PC-9 (cell line): ENCODE measurements at regions not wholly inside any gene's neighbourhood (a gene's known extent, or its start where the extent isn't known, plus 50 kb on each side); places are given as distances from the start of the nearest gene placed in this dataset.

Experiments
- BruUV-seq: library from RNA; stranded (reverse); fragments of 400-500 nt; replicated peaks from 2 replicates; lab custom pipeline; 2021; lab: Mats Ljungman, UMichigan
- CTCF ChIA-PET: fragments of 300-600 bp; sonication (Branson Sonifier 250); formaldehyde crosslinking; loops from one replicate; lab custom pipeline; 2022; ENCODE audit warnings: antibody characterized with exemption; lab: Charles Lee
- POLR2A ChIA-PET: fragments of 300-600 bp; sonication (Branson Sonifier 250); formaldehyde crosslinking; loops from one replicate; lab custom pipeline; 2022; ENCODE audit warnings: antibody characterized with exemption; ENCODE audit not compliant: unreplicated experiment; lab: Charles Lee
- DNase-seq, 2 experiments: peaks; one replicate each; pipeline versions ENCODE4 v3.0.0 to v3.0.0-alpha.2; 2015 to 2022; ENCODE audit warnings: mixed read lengths in 1 of 2
- H2AFZ ChIP-seq: fragments of 200-600 bp; sonication (generic); 2 replicates; pipeline ENCODE4 v1.8.1; 2017; ENCODE audit warnings: antibody characterized with exemption
- H3F3A ChIP-seq: fragments of 200-600 bp; sonication (generic); 2 replicates; pipeline ENCODE4 v1.8.1; 2017; ENCODE audit warnings: antibody characterized with exemption, mild to moderate bottlenecking, low read depth; ENCODE audit not compliant: insufficient read depth
- H3K27ac ChIP-seq: fragments of 200-600 bp; sonication (generic); 2 replicates; pipeline ENCODE4 v1.6.1; 2016; ENCODE audit warnings: mixed run types
- H3K27me3 ChIP-seq: fragments of 200-600 bp; sonication (generic); 2 replicates; pipeline ENCODE4 v1.6.1; 2016; ENCODE audit warnings: low read depth, mixed run types; ENCODE audit not compliant: insufficient read depth
- H3K36me3 ChIP-seq: fragments of 200-600 bp; sonication (generic); 2 replicates; pipeline ENCODE4 v1.6.1; 2016; ENCODE audit warnings: low read depth, mixed run types
- H3K4me1 ChIP-seq: fragments of 200-600 bp; sonication (generic); replicated peaks from 2 replicates; pipeline ENCODE4 v1.6.1; 2016; ENCODE audit warnings: mixed run types; ENCODE audit not compliant: insufficient read depth
- H3K4me2 ChIP-seq: fragments of 200-600 bp; sonication (generic); 2 replicates; pipeline ENCODE4 v1.6.1; 2017; ENCODE audit warnings: mixed run types
- H3K4me3 ChIP-seq: fragments of 200-600 bp; sonication (generic); 2 replicates; pipeline ENCODE4 v1.6.1; 2016; ENCODE audit warnings: mixed run types
- H3K79me2 ChIP-seq: fragments of 200-600 bp; sonication (generic); 2 replicates; pipeline ENCODE4 v1.6.1; 2017; ENCODE audit warnings: low read depth, mixed run types
- H3K9me2 ChIP-seq: fragments of 200-600 bp; sonication (generic); 2 replicates; pipeline ENCODE4 v1.8.1; 2017; ENCODE audit warnings: mild to moderate bottlenecking; ENCODE audit not compliant: insufficient read depth
- H3K9me3 ChIP-seq: fragments of 200-600 bp; sonication (generic); 2 replicates; pipeline ENCODE4 v1.8.1; 2016; ENCODE audit warnings: low read depth; ENCODE audit not compliant: insufficient read depth
- H4K20me1 ChIP-seq: fragments of 200-600 bp; sonication (generic); 2 replicates; pipeline ENCODE4 v1.8.1; 2017; ENCODE audit not compliant: insufficient read depth
- CTCF ChIP-seq: fragments of 200-600 bp; sonication (generic); conservative IDR thresholded peaks from 2 replicates; pipeline ENCODE4 v1.6.1; 2017; ENCODE audit warnings: mixed run types, antibody characterized with exemption, mild to moderate bottlenecking, moderate library complexity
- EZH2 ChIP-seq: fragments of 200-600 bp; sonication (generic); IDR thresholded peaks from 2 replicates; pipeline ENCODE4 v1.8.0; 2017; ENCODE audit warnings: antibody characterized with exemption, low read depth
- intact Hi-C: fragments of 100-400 bp; cut with micrococcal nuclease; formaldehyde crosslinking; loops from one replicate; pipeline ENCODE4 v1.10.0; 2022; ENCODE audit not compliant: unreplicated experiment

- ChIA-PET CTCF (no interaction called here), POLR2A (interaction anchor here (0.7 kb wide), 1 partner anchor 600 kb away, joined by 4 read pairs; no protein-coding TSS in a partner anchor)
Measured at GRCh38 chr6:104421650-104422049, 438.1 kb downstream of the HACE1 start.

GRCh38 chr6:104418839-104419238 lies 440.9 kb downstream of the HACE1 start:
- no peak overlapping the region for H3K4me2 ChIP-seq
- TF ChIP-seq EZH2 (no peak), CTCF (no peak)
- H3K36me3 ChIP-seq = no peaks in the 10 kb centered on the region
- ChIA-PET POLR2A (no interaction called here), CTCF (no interaction called here)
- H3K4me3 ChIP-seq = no peak overlapping the region
- BruUV-seq = no TSS peak
- no peaks in the 10 kb centered on the region for H3K27me3 ChIP-seq
- H4K20me1 ChIP-seq = no peaks in the 10 kb centered on the region
- DNase-seq = no peak
- no peak overlapping the region for H3K27ac ChIP-seq
- intact Hi-C loops = no loop called here
- no peaks in the 10 kb centered on the region for H3K9me3 ChIP-seq
- no peaks in the 10 kb centered on the region for H3K4me1 ChIP-seq
- no peaks in the 10 kb centered on the region for H3K9me2 ChIP-seq
- no peak overlapping the region for H2AFZ ChIP-seq
- no peaks in the 10 kb centered on the region for H3F3A ChIP-seq
- no peaks in the 10 kb centered on the region for H3K79me2 ChIP-seq

More at GRCh38 chr6:104421650-104422049, 438.1 kb downstream of the HACE1 start:
- H3K4me1 ChIP-seq = no peaks in the 10 kb centered on the region
- no peaks in the 10 kb centered on the region for H3K27me3 ChIP-seq
- no peak overlapping the region for H3K27ac ChIP-seq
- no TSS peak for BruUV-seq
- DNase-seq = no peak
- no peaks in the 10 kb centered on the region for H3K79me2 ChIP-seq
- no peaks in the 10 kb centered on the region for H3K9me2 ChIP-seq
- TF ChIP-seq EZH2 = no peak
- no peak for TF ChIP-seq CTCF
- intact Hi-C loops = no loop called here
- no peak overlapping the region for H2AFZ ChIP-seq
- H3K9me3 ChIP-seq = no peaks in the 10 kb centered on the region
- no peaks in the 10 kb centered on the region for H4K20me1 ChIP-seq
- no peak overlapping the region for H3K4me3 ChIP-seq
- H3F3A ChIP-seq = no peaks in the 10 kb centered on the region
- no peak overlapping the region for H3K4me2 ChIP-seq
- no peaks in the 10 kb centered on the region for H3K36me3 ChIP-seq

- ChIA-PET CTCF (no interaction called here), POLR2A (no interaction called here)
- Histone ChIP-seq H4K20me1 (no peaks in the 10 kb centered on the region), H3K4me2 (no peak overlapping the region), H3K4me1 (no peaks in the 10 kb centered on the region), H3K9me2 (no peaks in the 10 kb centered on the region), H3K36me3 (no peaks in the 10 kb centered on the region), H3K27ac (no peak overlapping the region), H3K9me3 (no peaks in the 10 kb centered on the region), H2AFZ (no peak overlapping the region), H3K4me3 (no peak overlapping the region), H3K79me2 (no peaks in the 10 kb centered on the region), H3K27me3 (no peaks in the 10 kb centered on the region), H3F3A (no peaks in the 10 kb centered on the region)
- DNase-seq = no peak
- BruUV-seq = no TSS peak
- intact Hi-C loops = no loop called here
- no peak for TF ChIP-seq EZH2
- no peak for TF ChIP-seq CTCF
Measured at GRCh38 chr6:104418125-104418524, 441.6 kb downstream of the HACE1 start.
